Neutrophil (primary cell): ENCODE measurements at regions not wholly inside any gene's neighbourhood (a gene's known extent, or its start where the extent isn't known, plus 50 kb on each side); places are given as distances from the start of the nearest gene placed in this dataset.

Experiments
- H3K27ac ChIP-seq: fragments of 200-600 bp; sonication (generic); 2 replicates; pipeline ENCODE4 v1.5.1; 2016; ENCODE audit warnings: mild to moderate bottlenecking, moderate library complexity
- H3K27me3 ChIP-seq: fragments of 200-600 bp; sonication (generic); 2 replicates; pipeline ENCODE4 v1.6.0; 2016; ENCODE audit warnings: mild to moderate bottlenecking
- H3K36me3 ChIP-seq: fragments of 200-600 bp; sonication (generic); 2 replicates; pipeline ENCODE4 v1.5.1; 2017
- H3K4me1 ChIP-seq, 2 experiments: fragments of 200-600 bp in 1 of 2; sonication (generic) in 1 of 2; 1 replicate in 1 of 2; 2 replicates in 1 of 2; pipeline versions ENCODE4 v1.5.1 to v1.6.1; 2013 to 2016; ENCODE audit warnings: low read depth in 1 of 2, low read length in 1 of 2, mild to moderate bottlenecking in 1 of 2, moderate library complexity in 1 of 2; ENCODE audit not compliant: control insufficient read depth in 1 of 2, insufficient read depth in 1 of 2
- H3K4me3 ChIP-seq, 2 experiments: fragments of 200-600 bp in 1 of 2; sonication (generic) in 1 of 2; 1 replicate in 1 of 2; 2 replicates in 1 of 2; pipeline ENCODE4 v1.5.1; 2013 to 2016; ENCODE audit warnings: low read depth in 1 of 2, low read length in 1 of 2, mild to moderate bottlenecking in 1 of 2, moderate library complexity in 1 of 2
- H3K9me3 ChIP-seq: fragments of 200-600 bp; sonication (generic); 2 replicates; pipeline ENCODE4 v1.5.1; 2016
- CTCF ChIP-seq: fragments of 200-600 bp; sonication (generic); IDR thresholded peaks from 2 replicates; pipeline ENCODE4 v1.5.1; 2016; ENCODE audit warnings: antibody characterized with exemption

- no peaks in the 10 kb centered on the region for H3K4me1 ChIP-seq
- H3K36me3 ChIP-seq, result no peaks in the 10 kb centered on the region
- no peaks in the 10 kb centered on the region for H3K9me3 ChIP-seq
- H3K4me3 ChIP-seq, result no peak overlapping the region
- no peak for TF ChIP-seq CTCF
- H3K27ac ChIP-seq, result no peak overlapping the region
- H3K27me3 ChIP-seq, result no peaks in the 10 kb centered on the region
Observed at GRCh38 chr2:34308140-34308539, 709.0 kb upstream of the FAM98A start.

GRCh38 chr2:34307636-34308035 lies 708.5 kb upstream of the FAM98A start:
- Histone ChIP-seq H3K9me3 (no peaks in the 10 kb centered on the region), H3K36me3 (no peaks in the 10 kb centered on the region), H3K27me3 (no peaks in the 10 kb centered on the region), H3K4me3 (no peak overlapping the region), H3K4me1 (no peaks in the 10 kb centered on the region), H3K27ac (no peak overlapping the region)
- TF ChIP-seq CTCF, result no peak

- no peaks in the 10 kb centered on the region for H3K36me3 ChIP-seq
- TF ChIP-seq CTCF, result no peak
- no peak overlapping the region for H3K27ac ChIP-seq
- no peaks in the 10 kb centered on the region for H3K9me3 ChIP-seq
- no peaks in the 10 kb centered on the region for H3K4me1 ChIP-seq
- no peak overlapping the region for H3K4me3 ChIP-seq
- H3K27me3 ChIP-seq, result no peaks in the 10 kb centered on the region
Observed at GRCh38 chr2:34306745-34307144, 707.6 kb upstream of the FAM98A start.

- Histone ChIP-seq H3K9me3 (no peaks in the 10 kb centered on the region), H3K27me3 (no peaks in the 10 kb centered on the region), H3K4me3 (no peak overlapping the region), H3K27ac (no peak overlapping the region), H3K4me1 (no peaks in the 10 kb centered on the region), H3K36me3 (no peaks in the 10 kb centered on the region)
- TF ChIP-seq CTCF, result no peak
Observed at GRCh38 chr2:34305587-34305986, 706.5 kb upstream of the FAM98A start.

GRCh38 chr2:34294961-34295360 lies 695.9 kb upstream of the FAM98A start:
- TF ChIP-seq CTCF, result no peak
- H3K27me3 ChIP-seq, result no peaks in the 10 kb centered on the region
- H3K36me3 ChIP-seq, result no peaks in the 10 kb centered on the region
- H3K4me1 ChIP-seq, result no peaks in the 10 kb centered on the region
- no peak overlapping the region for H3K27ac ChIP-seq
- no peak overlapping the region for H3K4me3 ChIP-seq
- H3K9me3 ChIP-seq, result no peaks in the 10 kb centered on the region

GRCh38 chr2:34291076-34291475 lies 692.0 kb upstream of the FAM98A start:
- Histone ChIP-seq H3K4me1 (no peaks in the 10 kb centered on the region), H3K27me3 (no peaks in the 10 kb centered on the region), H3K4me3 (no peak overlapping the region), H3K9me3 (no peaks in the 10 kb centered on the region), H3K27ac (no peak overlapping the region), H3K36me3 (no peaks in the 10 kb centered on the region)
- TF ChIP-seq CTCF, result no peak
